GM23338 (cell line): ENCODE measurements at regions not wholly inside any gene's neighbourhood (a gene's known extent, or its start where the extent isn't known, plus 50 kb on each side); places are given as distances from the start of the nearest gene placed in this dataset.

Experiments used
- ATAC-seq: fragments of 200-7000 bp; cut with Tn5 transposase; 3 replicates; pipeline ENCODE4 v1.9.1; 2020
- DNase-seq: peaks from one replicate; pipeline ENCODE4 v3.0.0-alpha.2; 2015; ENCODE audit warnings: low spot score
- H2AFZ ChIP-seq: fragments of 200-600 bp; sonication (generic); 2 replicates; pipeline ENCODE4 v1.8.0; 2016; ENCODE audit warnings: antibody characterized with exemption, mild to moderate bottlenecking, moderate library complexity
- H3F3A ChIP-seq: fragments of 200-600 bp; sonication (generic); replicated peaks from 2 replicates; pipeline ENCODE4 v1.8.0; 2017; ENCODE audit warnings: antibody characterized with exemption, mixed run types, low read depth
- H3K27ac ChIP-seq: fragments of 200-600 bp; sonication (generic); 2 replicates; pipeline ENCODE4 v1.6.1; 2016; ENCODE audit warnings: low read depth
- H3K27me3 ChIP-seq: fragments of 200-600 bp; sonication (generic); 2 replicates; pipeline ENCODE4 v1.8.0; 2016; ENCODE audit warnings: mild to moderate bottlenecking, mixed run types, moderate library complexity; ENCODE audit not compliant: insufficient read depth
- H3K36me3 ChIP-seq: fragments of 200-600 bp; sonication (generic); 2 replicates; pipeline ENCODE4 v1.8.0; 2016; ENCODE audit warnings: mild to moderate bottlenecking; ENCODE audit not compliant: insufficient read depth
- H3K4me1 ChIP-seq: fragments of 200-600 bp; sonication (generic); 2 replicates; pipeline ENCODE4 v1.8.0; 2016; ENCODE audit warnings: mild to moderate bottlenecking, moderate library complexity; ENCODE audit not compliant: insufficient read depth
- H3K4me2 ChIP-seq: fragments of 200-600 bp; sonication (generic); 2 replicates; pipeline ENCODE4 v1.7.1; 2017; ENCODE audit warnings: mixed run types
- H3K4me3 ChIP-seq: fragments of 200-600 bp; sonication (generic); 2 replicates; pipeline ENCODE4 v1.6.1; 2016; ENCODE audit warnings: mixed run types
- H3K79me2 ChIP-seq: fragments of 200-600 bp; sonication (generic); replicated peaks from 2 replicates; pipeline ENCODE4 v1.8.0; 2017; ENCODE audit warnings: mild to moderate bottlenecking; ENCODE audit not compliant: insufficient read depth
- H3K9me2 ChIP-seq: fragments of 200-600 bp; sonication (generic); 2 replicates; pipeline ENCODE4 v1.8.0; 2017; ENCODE audit not compliant: insufficient read depth
- H4K20me1 ChIP-seq: fragments of 200-600 bp; sonication (generic); replicated peaks from 2 replicates; pipeline ENCODE4 v1.8.0; 2017; ENCODE audit warnings: mild to moderate bottlenecking; ENCODE audit not compliant: insufficient read depth
- H3K27ac Mint-ChIP-seq: 2 replicates; pipeline ENCODE4 v1.8.0; 2020; ENCODE audit warnings: inconsistent platforms, mild to moderate bottlenecking, moderate library complexity, mixed read lengths
- H3K27me3 Mint-ChIP-seq: 3 replicates; pipeline ENCODE4 v1.8.0; 2022; ENCODE audit warnings: low read depth, mild to moderate bottlenecking, moderate library complexity, mixed read lengths, inconsistent platforms; ENCODE audit not compliant: insufficient read depth, poor library complexity
- H3K36me3 Mint-ChIP-seq: 3 replicates; pipeline ENCODE4 v1.8.0; 2021; ENCODE audit warnings: low read depth, mild to moderate bottlenecking, inconsistent platforms, moderate library complexity, mixed read lengths
- H3K4me1 Mint-ChIP-seq: 3 replicates; pipeline ENCODE4 v1.8.0; 2020; ENCODE audit warnings: mild to moderate bottlenecking, inconsistent platforms, mixed read lengths
- H3K4me3 Mint-ChIP-seq: 3 replicates; pipeline ENCODE4 v1.8.0; 2021; ENCODE audit warnings: moderate library complexity, mild to moderate bottlenecking, inconsistent platforms, mixed read lengths
- H3K9me3 Mint-ChIP-seq: 3 replicates; pipeline ENCODE4 v1.8.0; 2020; ENCODE audit warnings: moderate library complexity, mild to moderate bottlenecking, inconsistent platforms, mixed read lengths
- CREB1 ChIP-seq: fragments of 250-450 bp; sonication (Bioruptor Pico); IDR thresholded peaks from 2 replicates; pipeline ENCODE4 v1.5.0; 2020; ENCODE audit warnings: low read depth, mild to moderate bottlenecking, moderate library complexity
- EZH2 ChIP-seq: fragments of 200-600 bp; sonication (generic); IDR thresholded peaks from one replicate; pipeline ENCODE4 v1.8.0; 2017; ENCODE audit warnings: antibody characterized with exemption, mild to moderate bottlenecking, low read depth; ENCODE audit not compliant: unreplicated experiment
- EZH2phosphoT487 ChIP-seq: fragments of 200-600 bp; sonication (generic); IDR thresholded peaks from one replicate; pipeline ENCODE4 v1.8.1; 2018; ENCODE audit warnings: antibody characterized with exemption; ENCODE audit not compliant: unreplicated experiment
- JUNB ChIP-seq: IDR thresholded peaks from one replicate; pipeline ENCODE4 v1.6.1; 2016; ENCODE audit warnings: antibody characterized with exemption; ENCODE audit not compliant: unreplicated experiment
- NANOG ChIP-seq: IDR thresholded peaks from 2 replicates; pipeline ENCODE4 v1.6.1; 2016; ENCODE audit warnings: antibody characterized with exemption, borderline replicate concordance
- POLR2AphosphoS5 ChIP-seq: IDR thresholded peaks from 2 replicates; pipeline ENCODE4 v1.6.1; 2016; ENCODE audit warnings: antibody characterized with exemption, low read depth
- STAT1 ChIP-seq: IDR thresholded peaks from one replicate; pipeline ENCODE4 v1.6.1; 2016; ENCODE audit warnings: antibody characterized with exemption; ENCODE audit not compliant: unreplicated experiment
- ZNF114 ChIP-seq: fragments of 250-450 bp; sonication (Bioruptor Pico); IDR thresholded peaks from 2 replicates; pipeline ENCODE4 v1.5.0; 2020; ENCODE audit warnings: mild to moderate bottlenecking, moderate library complexity
- ZNF331 ChIP-seq: fragments of 250-450 bp; sonication (Bioruptor Pico); IDR thresholded peaks from 2 replicates; pipeline ENCODE4 v1.5.0; 2020; ENCODE audit warnings: low read depth, mild to moderate bottlenecking, moderate library complexity
- TF ChIP-seq, protein P1 (sequence below): IDR thresholded peaks from one replicate; pipeline ENCODE4 v1.6.1; 2018; ENCODE audit warnings: antibody characterized with exemption; ENCODE audit not compliant: unreplicated experiment
- TF ChIP-seq, protein P2 (sequence below), 2 experiments: fragments of 200-600 bp in 1 of 2; sonication (generic) in 1 of 2; conservative IDR thresholded peaks; 2 replicates each; pipeline versions ENCODE4 v1.5.1 to v1.6.1; 2016 to 2017; ENCODE audit warnings: antibody characterized with exemption in 2 of 2, low read depth in 2 of 2, mild to moderate bottlenecking in 2 of 2, moderate library complexity in 1 of 2
- TF ChIP-seq, protein P3 (sequence below): IDR thresholded peaks from 2 replicates; pipeline ENCODE4 v1.6.1; 2016; ENCODE audit warnings: antibody characterized with exemption
- TF ChIP-seq, protein P4 (sequence below): fragments of 250-450 bp; sonication (Bioruptor Pico); IDR thresholded peaks from 2 replicates; pipeline ENCODE4 v1.5.0; 2020; ENCODE audit warnings: mild to moderate bottlenecking, moderate library complexity

DNA sequence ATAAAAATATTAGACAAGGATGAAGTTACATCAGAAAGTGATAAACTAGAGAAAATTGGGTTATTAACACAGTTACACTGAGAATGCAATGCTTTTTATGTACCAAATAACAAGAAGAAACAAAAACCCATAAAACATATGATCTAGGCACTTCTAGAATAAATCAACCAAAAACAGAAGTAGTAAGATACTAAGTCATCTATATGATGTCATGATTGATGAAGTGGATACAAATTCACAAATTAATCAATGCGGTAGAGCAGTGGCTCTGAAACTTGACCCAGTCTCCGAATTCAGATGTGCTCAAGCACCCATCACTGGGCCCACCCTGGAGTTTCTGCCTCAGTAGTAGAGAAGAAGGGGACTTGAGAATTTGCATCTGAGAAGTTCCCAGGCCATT lies 112.1 kb upstream of the SSTR4 start:
- H3K36me3 Mint-ChIP-seq = no peaks in the 10 kb centered on the region
- no peaks in the 10 kb centered on the region for H3K79me2 ChIP-seq
- H3K9me3 Mint-ChIP-seq = no peaks in the 10 kb centered on the region; the same call in 2 of the 3 replicates
- H3K27me3 Mint-ChIP-seq = no peaks in the 10 kb centered on the region
- DNase-seq = no peak
- H3K4me3 ChIP-seq = no peak overlapping the region
- ATAC-seq = no peak
- no peaks in the 10 kb centered on the region for H3K27me3 ChIP-seq
- no peaks in the 10 kb centered on the region for H3K36me3 ChIP-seq
- H4K20me1 ChIP-seq = no peaks in the 10 kb centered on the region
- peaks cover 22% of the 10 kb centered on the region for H3K9me2 ChIP-seq
- no peak overlapping the region for H3K27ac Mint-ChIP-seq
- H3K4me2 ChIP-seq = no peak overlapping the region
- no peaks in the 10 kb centered on the region; the same call in 1 of the 2 replicates for H3K4me1 ChIP-seq
- no peak for TF ChIP-seq JUNB
- TF ChIP-seq, protein P1, sequence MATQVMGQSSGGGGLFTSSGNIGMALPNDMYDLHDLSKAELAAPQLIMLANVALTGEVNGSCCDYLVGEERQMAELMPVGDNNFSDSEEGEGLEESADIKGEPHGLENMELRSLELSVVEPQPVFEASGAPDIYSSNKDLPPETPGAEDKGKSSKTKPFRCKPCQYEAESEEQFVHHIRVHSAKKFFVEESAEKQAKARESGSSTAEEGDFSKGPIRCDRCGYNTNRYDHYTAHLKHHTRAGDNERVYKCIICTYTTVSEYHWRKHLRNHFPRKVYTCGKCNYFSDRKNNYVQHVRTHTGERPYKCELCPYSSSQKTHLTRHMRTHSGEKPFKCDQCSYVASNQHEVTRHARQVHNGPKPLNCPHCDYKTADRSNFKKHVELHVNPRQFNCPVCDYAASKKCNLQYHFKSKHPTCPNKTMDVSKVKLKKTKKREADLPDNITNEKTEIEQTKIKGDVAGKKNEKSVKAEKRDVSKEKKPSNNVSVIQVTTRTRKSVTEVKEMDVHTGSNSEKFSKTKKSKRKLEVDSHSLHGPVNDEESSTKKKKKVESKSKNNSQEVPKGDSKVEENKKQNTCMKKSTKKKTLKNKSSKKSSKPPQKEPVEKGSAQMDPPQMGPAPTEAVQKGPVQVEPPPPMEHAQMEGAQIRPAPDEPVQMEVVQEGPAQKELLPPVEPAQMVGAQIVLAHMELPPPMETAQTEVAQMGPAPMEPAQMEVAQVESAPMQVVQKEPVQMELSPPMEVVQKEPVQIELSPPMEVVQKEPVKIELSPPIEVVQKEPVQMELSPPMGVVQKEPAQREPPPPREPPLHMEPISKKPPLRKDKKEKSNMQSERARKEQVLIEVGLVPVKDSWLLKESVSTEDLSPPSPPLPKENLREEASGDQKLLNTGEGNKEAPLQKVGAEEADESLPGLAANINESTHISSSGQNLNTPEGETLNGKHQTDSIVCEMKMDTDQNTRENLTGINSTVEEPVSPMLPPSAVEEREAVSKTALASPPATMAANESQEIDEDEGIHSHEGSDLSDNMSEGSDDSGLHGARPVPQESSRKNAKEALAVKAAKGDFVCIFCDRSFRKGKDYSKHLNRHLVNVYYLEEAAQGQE = no peak
- no peak for TF ChIP-seq EZH2phosphoT487
- TF ChIP-seq, protein P2, sequence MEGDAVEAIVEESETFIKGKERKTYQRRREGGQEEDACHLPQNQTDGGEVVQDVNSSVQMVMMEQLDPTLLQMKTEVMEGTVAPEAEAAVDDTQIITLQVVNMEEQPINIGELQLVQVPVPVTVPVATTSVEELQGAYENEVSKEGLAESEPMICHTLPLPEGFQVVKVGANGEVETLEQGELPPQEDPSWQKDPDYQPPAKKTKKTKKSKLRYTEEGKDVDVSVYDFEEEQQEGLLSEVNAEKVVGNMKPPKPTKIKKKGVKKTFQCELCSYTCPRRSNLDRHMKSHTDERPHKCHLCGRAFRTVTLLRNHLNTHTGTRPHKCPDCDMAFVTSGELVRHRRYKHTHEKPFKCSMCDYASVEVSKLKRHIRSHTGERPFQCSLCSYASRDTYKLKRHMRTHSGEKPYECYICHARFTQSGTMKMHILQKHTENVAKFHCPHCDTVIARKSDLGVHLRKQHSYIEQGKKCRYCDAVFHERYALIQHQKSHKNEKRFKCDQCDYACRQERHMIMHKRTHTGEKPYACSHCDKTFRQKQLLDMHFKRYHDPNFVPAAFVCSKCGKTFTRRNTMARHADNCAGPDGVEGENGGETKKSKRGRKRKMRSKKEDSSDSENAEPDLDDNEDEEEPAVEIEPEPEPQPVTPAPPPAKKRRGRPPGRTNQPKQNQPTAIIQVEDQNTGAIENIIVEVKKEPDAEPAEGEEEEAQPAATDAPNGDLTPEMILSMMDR (conservative IDR thresholded peaks at IDR 0.05; ENCODE audit: low read depth in 2 of 2) = no peak
- TF ChIP-seq STAT1 = no peak
- TF ChIP-seq NANOG = no peak
- TF ChIP-seq ZNF331 = no peak
- TF ChIP-seq EZH2 = no peak
- TF ChIP-seq, protein P3, sequence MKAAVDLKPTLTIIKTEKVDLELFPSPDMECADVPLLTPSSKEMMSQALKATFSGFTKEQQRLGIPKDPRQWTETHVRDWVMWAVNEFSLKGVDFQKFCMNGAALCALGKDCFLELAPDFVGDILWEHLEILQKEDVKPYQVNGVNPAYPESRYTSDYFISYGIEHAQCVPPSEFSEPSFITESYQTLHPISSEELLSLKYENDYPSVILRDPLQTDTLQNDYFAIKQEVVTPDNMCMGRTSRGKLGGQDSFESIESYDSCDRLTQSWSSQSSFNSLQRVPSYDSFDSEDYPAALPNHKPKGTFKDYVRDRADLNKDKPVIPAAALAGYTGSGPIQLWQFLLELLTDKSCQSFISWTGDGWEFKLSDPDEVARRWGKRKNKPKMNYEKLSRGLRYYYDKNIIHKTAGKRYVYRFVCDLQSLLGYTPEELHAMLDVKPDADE = no peak
- TF ChIP-seq ZNF114 (CRISPR knock-in tag) = no peak
- TF ChIP-seq CREB1 = no peak
- TF ChIP-seq, protein P4, sequence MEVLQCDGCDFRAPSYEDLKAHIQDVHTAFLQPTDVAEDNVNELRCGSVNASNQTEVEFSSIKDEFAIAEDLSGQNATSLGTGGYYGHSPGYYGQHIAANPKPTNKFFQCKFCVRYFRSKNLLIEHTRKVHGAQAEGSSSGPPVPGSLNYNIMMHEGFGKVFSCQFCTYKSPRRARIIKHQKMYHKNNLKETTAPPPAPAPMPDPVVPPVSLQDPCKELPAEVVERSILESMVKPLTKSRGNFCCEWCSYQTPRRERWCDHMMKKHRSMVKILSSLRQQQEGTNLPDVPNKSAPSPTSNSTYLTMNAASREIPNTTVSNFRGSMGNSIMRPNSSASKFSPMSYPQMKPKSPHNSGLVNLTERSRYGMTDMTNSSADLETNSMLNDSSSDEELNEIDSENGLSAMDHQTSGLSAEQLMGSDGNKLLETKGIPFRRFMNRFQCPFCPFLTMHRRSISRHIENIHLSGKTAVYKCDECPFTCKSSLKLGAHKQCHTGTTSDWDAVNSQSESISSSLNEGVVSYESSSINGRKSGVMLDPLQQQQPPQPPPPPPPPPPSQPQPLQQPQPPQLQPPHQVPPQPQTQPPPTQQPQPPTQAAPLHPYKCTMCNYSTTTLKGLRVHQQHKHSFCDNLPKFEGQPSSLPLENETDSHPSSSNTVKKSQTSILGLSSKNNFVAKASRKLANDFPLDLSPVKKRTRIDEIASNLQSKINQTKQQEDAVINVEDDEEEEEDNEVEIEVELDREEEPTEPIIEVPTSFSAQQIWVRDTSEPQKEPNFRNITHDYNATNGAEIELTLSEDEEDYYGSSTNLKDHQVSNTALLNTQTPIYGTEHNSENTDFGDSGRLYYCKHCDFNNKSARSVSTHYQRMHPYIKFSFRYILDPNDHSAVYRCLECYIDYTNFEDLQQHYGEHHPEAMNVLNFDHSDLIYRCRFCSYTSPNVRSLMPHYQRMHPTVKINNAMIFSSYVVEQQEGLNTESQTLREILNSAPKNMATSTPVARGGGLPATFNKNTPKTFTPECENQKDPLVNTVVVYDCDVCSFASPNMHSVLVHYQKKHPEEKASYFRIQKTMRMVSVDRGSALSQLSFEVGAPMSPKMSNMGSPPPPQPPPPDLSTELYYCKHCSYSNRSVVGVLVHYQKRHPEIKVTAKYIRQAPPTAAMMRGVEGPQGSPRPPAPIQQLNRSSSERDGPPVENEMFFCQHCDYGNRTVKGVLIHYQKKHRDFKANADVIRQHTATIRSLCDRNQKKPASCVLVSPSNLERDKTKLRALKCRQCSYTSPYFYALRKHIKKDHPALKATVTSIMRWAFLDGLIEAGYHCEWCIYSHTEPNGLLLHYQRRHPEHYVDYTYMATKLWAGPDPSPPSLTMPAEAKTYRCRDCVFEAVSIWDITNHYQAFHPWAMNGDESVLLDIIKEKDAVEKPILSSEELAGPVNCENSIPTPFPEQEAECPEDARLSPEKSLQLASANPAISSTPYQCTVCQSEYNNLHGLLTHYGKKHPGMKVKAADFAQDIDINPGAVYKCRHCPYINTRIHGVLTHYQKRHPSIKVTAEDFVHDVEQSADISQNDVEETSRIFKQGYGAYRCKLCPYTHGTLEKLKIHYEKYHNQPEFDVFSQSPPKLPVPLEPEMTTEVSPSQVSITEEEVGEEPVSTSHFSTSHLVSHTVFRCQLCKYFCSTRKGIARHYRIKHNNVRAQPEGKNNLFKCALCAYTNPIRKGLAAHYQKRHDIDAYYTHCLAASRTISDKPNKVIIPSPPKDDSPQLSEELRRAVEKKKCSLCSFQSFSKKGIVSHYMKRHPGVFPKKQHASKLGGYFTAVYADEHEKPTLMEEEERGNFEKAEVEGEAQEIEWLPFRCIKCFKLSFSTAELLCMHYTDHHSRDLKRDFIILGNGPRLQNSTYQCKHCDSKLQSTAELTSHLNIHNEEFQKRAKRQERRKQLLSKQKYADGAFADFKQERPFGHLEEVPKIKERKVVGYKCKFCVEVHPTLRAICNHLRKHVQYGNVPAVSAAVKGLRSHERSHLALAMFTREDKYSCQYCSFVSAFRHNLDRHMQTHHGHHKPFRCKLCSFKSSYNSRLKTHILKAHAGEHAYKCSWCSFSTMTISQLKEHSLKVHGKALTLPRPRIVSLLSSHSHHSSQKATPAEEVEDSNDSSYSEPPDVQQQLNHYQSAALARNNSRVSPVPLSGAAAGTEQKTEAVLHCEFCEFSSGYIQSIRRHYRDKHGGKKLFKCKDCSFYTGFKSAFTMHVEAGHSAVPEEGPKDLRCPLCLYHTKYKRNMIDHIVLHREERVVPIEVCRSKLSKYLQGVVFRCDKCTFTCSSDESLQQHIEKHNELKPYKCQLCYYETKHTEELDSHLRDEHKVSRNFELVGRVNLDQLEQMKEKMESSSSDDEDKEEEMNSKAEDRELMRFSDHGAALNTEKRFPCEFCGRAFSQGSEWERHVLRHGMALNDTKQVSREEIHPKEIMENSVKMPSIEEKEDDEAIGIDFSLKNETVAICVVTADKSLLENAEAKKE = no peak
- TF ChIP-seq POLR2AphosphoS5 = no peak
- H3K27ac ChIP-seq = no peak overlapping the region
- H3K4me1 Mint-ChIP-seq = no peaks in the 10 kb centered on the region
- no peaks in the 10 kb centered on the region for H3F3A ChIP-seq
- no peak overlapping the region for H2AFZ ChIP-seq
- H3K4me3 Mint-ChIP-seq = no peak overlapping the region
